ENCODE measurements at regions not wholly inside any gene's neighbourhood (a gene's known extent, or its start where the extent isn't known, plus 50 kb on each side); places are given as distances from the start of the nearest gene placed in this dataset.
A peak's percentile ranks its signal among the peaks of the same experiment; 100 is the strongest.

DNA sequence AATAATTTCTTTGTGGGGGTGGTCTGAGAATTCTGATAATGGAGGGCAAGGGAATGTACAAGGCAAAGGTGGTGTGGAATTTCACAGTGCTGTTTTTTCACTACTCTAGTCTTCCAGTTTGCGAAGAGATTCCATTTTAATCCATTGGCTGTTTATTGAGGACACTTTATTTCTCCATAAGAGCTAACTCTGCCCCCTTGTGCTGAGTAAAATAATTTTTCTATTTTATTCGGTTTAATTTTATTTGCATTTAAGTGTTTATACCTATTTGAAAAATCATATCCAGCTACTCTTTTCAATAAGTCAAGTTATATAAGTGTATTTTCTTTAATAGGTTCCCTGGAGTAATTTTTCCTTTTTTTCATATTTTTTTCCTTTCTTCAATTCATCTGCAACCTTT lies 840.1 kb downstream of the TUSC7 start:
- Histone ChIP-seq H3K4me3 (ENCODE audit: insufficient read depth, low read depth, low read length) (no peak overlapping the region), H3K36me3 (ENCODE audit: insufficient read depth, low read length) (no peaks in the 10 kb centered on the region), H3K27me3 (ENCODE audit: insufficient read depth, low read length) (no peaks in the 10 kb centered on the region), H3K4me2 (ENCODE audit: low read length) (no peak overlapping the region), H4K20me1 (ENCODE audit: insufficient read depth, low read length) (no peaks in the 10 kb centered on the region), H3K79me2 (ENCODE audit: insufficient read depth, low read length) (no peaks in the 10 kb centered on the region), H2AFZ (ENCODE audit: low read depth, low read length) (no peak overlapping the region), H3K4me1 (ENCODE audit: insufficient read depth, low read length) (peaks cover 6% of the 10 kb centered on the region), H3K27ac (ENCODE audit: low read depth, low read length) (no peak overlapping the region), H3K9ac (ENCODE audit: low read length) (no peak overlapping the region), H3K9me3 (ENCODE audit: insufficient read depth, low read depth, low read length) (no peaks in the 10 kb centered on the region)
- FAIRE-seq (no peak), DNase-seq (ENCODE audit: low read depth) (no peak)
- Mint-ChIP-seq H3K27me3 (ENCODE audit: low read depth, unreplicated experiment) (no peaks in the 10 kb centered on the region), H3K4me1 (ENCODE audit: low read depth, unreplicated experiment) (peaks cover 34% of the 10 kb centered on the region), H3K36me3 (ENCODE audit: low read depth, unreplicated experiment) (no peaks in the 10 kb centered on the region), H3K4me3 (ENCODE audit: unreplicated experiment) (no peak overlapping the region), H3K9me3 (ENCODE audit: unreplicated experiment) (peaks cover 3% of the 10 kb centered on the region), H3K27ac (ENCODE audit: unreplicated experiment) (no peak overlapping the region)
- TF ChIP-seq, protein P1, sequence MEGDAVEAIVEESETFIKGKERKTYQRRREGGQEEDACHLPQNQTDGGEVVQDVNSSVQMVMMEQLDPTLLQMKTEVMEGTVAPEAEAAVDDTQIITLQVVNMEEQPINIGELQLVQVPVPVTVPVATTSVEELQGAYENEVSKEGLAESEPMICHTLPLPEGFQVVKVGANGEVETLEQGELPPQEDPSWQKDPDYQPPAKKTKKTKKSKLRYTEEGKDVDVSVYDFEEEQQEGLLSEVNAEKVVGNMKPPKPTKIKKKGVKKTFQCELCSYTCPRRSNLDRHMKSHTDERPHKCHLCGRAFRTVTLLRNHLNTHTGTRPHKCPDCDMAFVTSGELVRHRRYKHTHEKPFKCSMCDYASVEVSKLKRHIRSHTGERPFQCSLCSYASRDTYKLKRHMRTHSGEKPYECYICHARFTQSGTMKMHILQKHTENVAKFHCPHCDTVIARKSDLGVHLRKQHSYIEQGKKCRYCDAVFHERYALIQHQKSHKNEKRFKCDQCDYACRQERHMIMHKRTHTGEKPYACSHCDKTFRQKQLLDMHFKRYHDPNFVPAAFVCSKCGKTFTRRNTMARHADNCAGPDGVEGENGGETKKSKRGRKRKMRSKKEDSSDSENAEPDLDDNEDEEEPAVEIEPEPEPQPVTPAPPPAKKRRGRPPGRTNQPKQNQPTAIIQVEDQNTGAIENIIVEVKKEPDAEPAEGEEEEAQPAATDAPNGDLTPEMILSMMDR (IDR thresholded peaks at IDR 0.05; ENCODE audit: insufficient read depth, low read depth, low read length), result no peak
- TF ChIP-seq EZH2 (IDR thresholded peaks at IDR 0.05; ENCODE audit: insufficient read depth, low read length), result no peak

DNA sequence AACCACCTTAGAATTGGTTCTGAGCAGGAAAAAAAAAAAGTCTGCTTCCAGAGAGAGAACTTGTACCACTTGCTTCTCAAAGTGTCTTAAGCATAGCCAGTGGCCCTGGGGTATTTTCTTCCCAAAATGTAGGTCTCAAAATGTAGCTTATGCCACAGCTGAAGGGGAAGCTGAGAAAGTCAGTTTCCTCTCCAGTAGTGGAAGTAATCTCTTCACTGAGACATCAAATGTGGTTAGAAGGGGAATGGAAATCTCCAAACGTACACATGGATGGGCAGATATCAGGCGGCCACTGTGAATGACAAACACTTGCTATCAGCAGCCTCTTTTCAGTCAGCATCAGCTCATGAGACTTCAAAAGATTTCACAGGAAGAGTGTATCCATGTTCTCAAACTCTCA lies 841.2 kb downstream of the TUSC7 start:
- no peak overlapping the region for H3K4me2 ChIP-seq (ENCODE audit: low read length)
- Mint-ChIP-seq H3K36me3 (ENCODE audit: low read depth, unreplicated experiment) (no peaks in the 10 kb centered on the region), H3K4me3 (ENCODE audit: unreplicated experiment) (no peak overlapping the region), H3K4me1 (ENCODE audit: low read depth, unreplicated experiment) (peaks cover 29% of the 10 kb centered on the region), H3K27me3 (ENCODE audit: low read depth, unreplicated experiment) (no peaks in the 10 kb centered on the region), H3K9me3 (ENCODE audit: unreplicated experiment) (peaks cover 3% of the 10 kb centered on the region), H3K27ac (ENCODE audit: unreplicated experiment) (no peak overlapping the region)
- TF ChIP-seq EZH2 (IDR thresholded peaks at IDR 0.05; ENCODE audit: insufficient read depth, low read length), result no peak
- TF ChIP-seq, protein P1 (IDR thresholded peaks at IDR 0.05; ENCODE audit: insufficient read depth, low read depth, low read length), result no peak
- H3K27ac ChIP-seq (ENCODE audit: low read depth, low read length), result no peak overlapping the region
- peaks cover 6% of the 10 kb centered on the region for H3K4me1 ChIP-seq (ENCODE audit: insufficient read depth, low read length)
- H3K79me2 ChIP-seq (ENCODE audit: insufficient read depth, low read length), result no peaks in the 10 kb centered on the region
- H3K9ac ChIP-seq (ENCODE audit: low read length), result no peak overlapping the region
- no peaks in the 10 kb centered on the region for H3K36me3 ChIP-seq (ENCODE audit: insufficient read depth, low read length)
- H4K20me1 ChIP-seq (ENCODE audit: insufficient read depth, low read length), result no peaks in the 10 kb centered on the region
- no peaks in the 10 kb centered on the region for H3K9me3 ChIP-seq (ENCODE audit: insufficient read depth, low read depth, low read length)
- FAIRE-seq, result no peak
- DNase-seq (ENCODE audit: low read depth), result no peak
- no peaks in the 10 kb centered on the region for H3K27me3 ChIP-seq (ENCODE audit: insufficient read depth, low read length)
- H3K4me3 ChIP-seq (ENCODE audit: insufficient read depth, low read depth, low read length), result no peak overlapping the region
- H2AFZ ChIP-seq (ENCODE audit: low read depth, low read length), result no peak overlapping the region

DNA sequence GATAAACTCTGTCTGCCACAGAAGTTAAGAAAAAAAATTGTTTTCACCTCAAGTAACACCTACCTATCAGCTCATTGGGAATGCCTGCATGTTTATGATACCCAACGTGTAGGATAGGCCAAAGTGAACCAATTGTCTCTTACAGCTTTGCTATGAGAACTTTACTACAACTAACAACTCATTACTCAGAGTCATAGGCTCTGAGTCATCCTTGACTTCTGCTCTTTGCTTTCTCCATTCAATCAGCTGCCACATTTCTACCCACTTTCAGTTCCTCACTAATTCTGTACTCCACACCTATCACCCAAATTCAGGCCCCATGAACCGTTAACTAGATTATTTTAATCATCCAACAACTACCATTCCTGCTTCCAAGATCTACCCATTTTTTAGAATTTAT lies 843.9 kb downstream of the TUSC7 start:
- TF ChIP-seq EZH2 (IDR thresholded peaks at IDR 0.05; ENCODE audit: insufficient read depth, low read length), result no peak
- TF ChIP-seq, protein P1 (IDR thresholded peaks at IDR 0.05; ENCODE audit: insufficient read depth, low read depth, low read length), result no peak
- H3K27me3 ChIP-seq (ENCODE audit: insufficient read depth, low read length), result no peaks in the 10 kb centered on the region
- peak; percentile 59 for DNase-seq (ENCODE audit: low read depth)

More for the DNA sequence above, 843.9 kb downstream of the TUSC7 start:
- Histone ChIP-seq H3K79me2 (ENCODE audit: insufficient read depth, low read length) (no peaks in the 10 kb centered on the region), H3K9ac (ENCODE audit: low read length) (no peak overlapping the region), H3K4me3 (ENCODE audit: insufficient read depth, low read depth, low read length) (no peak overlapping the region), H3K9me3 (ENCODE audit: insufficient read depth, low read depth, low read length) (no peaks in the 10 kb centered on the region), H4K20me1 (ENCODE audit: insufficient read depth, low read length) (no peaks in the 10 kb centered on the region), H3K4me2 (ENCODE audit: low read length) (no peak overlapping the region), H3K36me3 (ENCODE audit: insufficient read depth, low read length) (no peaks in the 10 kb centered on the region), H3K4me1 (ENCODE audit: insufficient read depth, low read length) (peaks cover 3% of the 10 kb centered on the region), H2AFZ (ENCODE audit: low read depth, low read length) (no peak overlapping the region), H3K27ac (ENCODE audit: low read depth, low read length) (no peak overlapping the region)
- Mint-ChIP-seq H3K27ac (ENCODE audit: unreplicated experiment) (peak overlapping the region; percentile 27), H3K4me1 (ENCODE audit: low read depth, unreplicated experiment) (peaks cover 18% of the 10 kb centered on the region), H3K4me3 (ENCODE audit: unreplicated experiment) (no peak overlapping the region), H3K36me3 (ENCODE audit: low read depth, unreplicated experiment) (no peaks in the 10 kb centered on the region), H3K9me3 (ENCODE audit: unreplicated experiment) (peaks cover 3% of the 10 kb centered on the region), H3K27me3 (ENCODE audit: low read depth, unreplicated experiment) (no peaks in the 10 kb centered on the region)
- peak; percentile 37 for FAIRE-seq

All from astrocyte (in vitro differentiated cells and primary cell).